ENCODE measurements at regions not wholly inside any gene's neighbourhood (a gene's known extent, or its start where the extent isn't known, plus 50 kb on each side); places are given as distances from the start of the nearest gene placed in this dataset.

GRCh38 chr18:14930076-14930475 is 182.1 kb downstream of the ANKRD30B start:
- TF ChIP-seq CTCF (conservative IDR thresholded peaks at IDR 0.05; ENCODE audit: low read depth, low read length) = no peak
- TF ChIP-seq BHLHE40 (IDR thresholded peaks at IDR 0.05; ENCODE audit: low read depth, low read length) = no peak
- TF ChIP-seq POLR2A (IDR thresholded peaks at IDR 0.05; ENCODE audit: low read depth, low read length) = no peak
- no peak for TF ChIP-seq USF2 (IDR thresholded peaks at IDR 0.05; ENCODE audit: low read depth, low read length)
- TF ChIP-seq NFE2L2 (IDR thresholded peaks at IDR 0.05; ENCODE audit: low read depth, low read length) = no peak
- TF ChIP-seq MXI1 (IDR thresholded peaks at IDR 0.05; ENCODE audit: borderline replicate concordance, low read depth, low read length) = no peak
- no peak for TF ChIP-seq FOS (IDR thresholded peaks at IDR 0.05; ENCODE audit: low read depth, low read length)
